RWPE1 (cell line): ENCODE measurements at regions not wholly inside any gene's neighbourhood (a gene's known extent, or its start where the extent isn't known, plus 50 kb on each side); places are given as distances from the start of the nearest gene placed in this dataset.

Source experiments
- CTCF ChIA-PET: fragments of 350-600 bp; sonication (Branson Sonifier 250); formaldehyde crosslinking; extraction: SDS; loops from one replicate; lab custom pipeline; 2021; lab: Yijun Ruan, JAX
- POLR2A ChIA-PET: fragments of 400-600 bp; formaldehyde crosslinking; extraction: SDS; loops from one replicate; lab custom pipeline; 2020; ENCODE audit warnings: antibody characterized with exemption; ENCODE audit not compliant: low non-redundant PET; lab: Yijun Ruan, JAX
- DNase-seq: peaks from one replicate; pipeline ENCODE4 v3.0.0; 2012; ENCODE audit warnings: low spot score
- H3K27ac ChIP-seq: fragments of 450-650 bp; 2 replicates; pipeline ENCODE4 v1.5.1; 2017
- CTCF ChIP-seq: fragments of 450-650 bp; conservative IDR thresholded peaks from 2 replicates; pipeline ENCODE4 v1.5.1; 2017; ENCODE audit warnings: low read depth, mild to moderate bottlenecking

GRCh38 chr3:169029674-169030285 lies 633.7 kb downstream of the MECOM start:
- ChIA-PET POLR2A (no interaction called here), CTCF (no interaction called here)
- TF ChIP-seq CTCF: no peak
- H3K27ac ChIP-seq: no peak overlapping the region
- no peak for DNase-seq

GRCh38 chr3:169028716-169029115 lies 634.8 kb downstream of the MECOM start:
- no peak for TF ChIP-seq CTCF
- no peak overlapping the region for H3K27ac ChIP-seq
- DNase-seq: peak; percentile 8
- CTCF ChIA-PET: no interaction called here
- POLR2A ChIA-PET: no interaction called here

- no peak for TF ChIP-seq CTCF
- POLR2A ChIA-PET: no interaction called here
- CTCF ChIA-PET: no interaction called here
- no peak overlapping the region for H3K27ac ChIP-seq
- DNase-seq: peak; percentile 77
Measured at GRCh38 chr3:169026543-169027182, 636.8 kb downstream of the MECOM start.

GRCh38 chr3:169022457-169022856 lies 641.1 kb downstream of the MECOM start:
- no peak for TF ChIP-seq CTCF
- CTCF ChIA-PET: no interaction called here
- DNase-seq: no peak
- H3K27ac ChIP-seq: no peak overlapping the region
- POLR2A ChIA-PET: no interaction called here

- CTCF ChIA-PET: no interaction called here
- no peak overlapping the region for H3K27ac ChIP-seq
- POLR2A ChIA-PET: no interaction called here
- DNase-seq: no peak
- TF ChIP-seq CTCF: no peak
Measured at GRCh38 chr3:169020371-169020770, 643.1 kb downstream of the MECOM start.

GRCh38 chr3:169009453-169009852 lies 654.1 kb downstream of the MECOM start:
- no peak overlapping the region for H3K27ac ChIP-seq
- ChIA-PET CTCF (no interaction called here), POLR2A (no interaction called here)
- no peak for DNase-seq
- no peak for TF ChIP-seq CTCF
